ENCODE measurements at regions not wholly inside any gene's neighbourhood (a gene's known extent, or its start where the extent isn't known, plus 50 kb on each side); places are given as distances from the start of the nearest gene placed in this dataset.

GRCh38 chr5:34584165-34584564 is 72.0 kb upstream of the RAI14 start:
- no peak for ATAC-seq
- DNase-seq (ENCODE audit: missing footprints): no peak
- intact Hi-C loops (cut with DNase I): no loop called here

GRCh38 chr5:34585601-34586104 is 70.5 kb upstream of the RAI14 start:
- ATAC-seq: no peak
- DNase-seq (ENCODE audit: missing footprints): no peak
- intact Hi-C loops (cut with DNase I): no loop called here

DNA sequence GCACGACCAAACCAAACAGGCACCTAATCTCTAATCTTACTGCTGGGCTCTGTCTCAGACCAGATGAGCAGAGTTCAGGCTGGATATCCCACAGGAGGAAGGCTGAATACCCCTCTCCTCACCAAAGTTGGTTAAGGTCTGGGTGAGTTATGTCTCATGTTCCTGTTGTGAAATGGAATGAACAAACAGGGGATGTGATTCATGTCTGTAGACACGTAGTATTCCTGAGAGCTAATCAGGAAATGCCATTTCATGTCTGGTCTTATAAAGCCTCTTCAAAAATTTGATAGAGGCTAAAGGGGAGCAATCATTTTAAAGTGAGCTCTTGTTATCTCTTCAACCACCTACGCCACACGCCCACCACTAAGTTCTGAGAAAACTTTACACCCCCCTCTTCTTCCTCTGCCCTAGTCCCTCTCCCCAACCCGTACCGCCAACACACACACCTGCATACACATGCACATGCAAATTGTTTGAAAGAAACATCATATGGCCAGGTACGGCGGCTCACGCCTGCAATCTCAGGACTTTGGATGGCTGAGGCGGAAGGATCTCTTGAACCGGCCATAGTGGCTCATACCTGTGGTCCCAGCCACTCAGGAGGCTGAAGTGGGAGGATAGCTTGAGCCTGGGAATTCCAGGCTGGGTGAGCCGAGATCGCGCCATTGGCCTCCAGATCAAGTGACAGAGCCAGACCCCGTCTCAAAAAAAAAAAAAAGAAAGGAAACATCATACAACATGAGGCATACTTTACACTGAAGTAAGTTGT is 69.8 kb upstream of the RAI14 start:
- no peak for DNase-seq (ENCODE audit: missing footprints)
- ATAC-seq: no peak

DNA sequence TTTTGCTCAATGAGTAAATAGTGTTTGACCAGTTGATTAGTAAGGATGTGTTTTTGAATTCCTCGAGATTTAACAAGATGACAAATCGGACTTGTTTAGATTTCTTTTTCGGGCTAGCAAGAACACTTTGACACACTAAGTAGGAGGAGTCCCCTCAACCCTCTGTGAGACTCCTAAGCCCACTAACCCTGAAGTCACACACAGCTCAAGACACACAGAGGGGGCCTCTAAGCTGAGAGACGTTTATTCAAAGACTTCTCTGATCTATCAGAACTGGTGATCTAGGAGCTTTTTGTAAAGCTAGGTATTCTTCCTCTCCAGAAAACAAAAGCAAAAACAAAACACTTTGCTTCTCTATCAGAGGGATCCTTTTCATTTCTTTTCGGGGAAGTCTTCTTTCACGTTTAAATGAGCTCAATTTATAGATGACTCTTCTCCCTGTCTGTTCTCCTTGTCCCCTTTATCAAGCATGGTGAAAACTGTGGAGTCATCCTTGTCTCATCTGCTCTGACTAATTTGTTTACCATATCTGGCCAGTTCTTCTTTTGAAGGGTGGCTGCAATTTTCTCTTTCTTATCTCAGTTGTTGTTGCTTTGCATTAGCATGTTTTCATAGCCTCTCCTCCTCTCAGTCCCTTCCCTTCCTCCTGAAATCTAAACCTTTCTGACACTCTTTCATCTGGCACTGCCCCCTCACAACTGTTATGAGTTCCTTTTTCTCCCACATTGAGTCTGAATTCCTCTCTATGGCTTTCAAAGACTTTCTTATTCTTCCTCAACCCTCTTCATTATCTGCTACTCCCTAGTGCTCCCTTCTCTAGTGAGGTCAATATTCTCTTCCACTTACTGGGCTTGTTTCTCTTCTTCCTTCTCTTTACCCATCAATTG is 68.5 kb upstream of the RAI14 start:
- intact Hi-C loops (cut with DNase I): no loop called here
- ATAC-seq: no peak
- no peak for DNase-seq (ENCODE audit: missing footprints)

More for the DNA sequence above, 69.8 kb upstream of the RAI14 start:
- intact Hi-C loops (cut with DNase I): no loop called here

DNA sequence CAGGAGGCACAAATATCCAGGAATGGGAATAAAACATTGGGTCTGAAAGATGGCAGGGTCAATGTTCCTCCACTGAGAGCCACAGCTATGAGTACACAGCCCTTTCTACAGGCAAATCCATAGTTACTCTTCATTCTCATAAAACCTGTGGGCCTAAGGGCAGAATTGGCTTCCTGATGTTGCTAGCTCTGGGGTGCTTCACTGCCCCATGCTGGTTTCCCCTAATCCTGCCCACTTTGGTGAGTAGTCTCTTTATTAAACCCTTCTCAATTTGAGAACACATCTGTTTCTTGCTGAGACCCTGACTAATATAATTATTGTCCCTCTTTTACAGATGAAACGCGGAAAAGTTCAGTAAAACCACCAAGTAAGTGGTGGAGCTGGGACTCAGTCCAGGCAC is 66.3 kb upstream of the RAI14 start:
- intact Hi-C loops (cut with DNase I): no loop called here
- ATAC-seq: no peak
- no peak for DNase-seq (ENCODE audit: missing footprints)

- intact Hi-C loops (cut with DNase I): no loop called here
- ATAC-seq (no peak), DNase-seq (ENCODE audit: missing footprints) (no peak)
Measured at GRCh38 chr5:34591723-34592122, 64.4 kb upstream of the RAI14 start.

DNA sequence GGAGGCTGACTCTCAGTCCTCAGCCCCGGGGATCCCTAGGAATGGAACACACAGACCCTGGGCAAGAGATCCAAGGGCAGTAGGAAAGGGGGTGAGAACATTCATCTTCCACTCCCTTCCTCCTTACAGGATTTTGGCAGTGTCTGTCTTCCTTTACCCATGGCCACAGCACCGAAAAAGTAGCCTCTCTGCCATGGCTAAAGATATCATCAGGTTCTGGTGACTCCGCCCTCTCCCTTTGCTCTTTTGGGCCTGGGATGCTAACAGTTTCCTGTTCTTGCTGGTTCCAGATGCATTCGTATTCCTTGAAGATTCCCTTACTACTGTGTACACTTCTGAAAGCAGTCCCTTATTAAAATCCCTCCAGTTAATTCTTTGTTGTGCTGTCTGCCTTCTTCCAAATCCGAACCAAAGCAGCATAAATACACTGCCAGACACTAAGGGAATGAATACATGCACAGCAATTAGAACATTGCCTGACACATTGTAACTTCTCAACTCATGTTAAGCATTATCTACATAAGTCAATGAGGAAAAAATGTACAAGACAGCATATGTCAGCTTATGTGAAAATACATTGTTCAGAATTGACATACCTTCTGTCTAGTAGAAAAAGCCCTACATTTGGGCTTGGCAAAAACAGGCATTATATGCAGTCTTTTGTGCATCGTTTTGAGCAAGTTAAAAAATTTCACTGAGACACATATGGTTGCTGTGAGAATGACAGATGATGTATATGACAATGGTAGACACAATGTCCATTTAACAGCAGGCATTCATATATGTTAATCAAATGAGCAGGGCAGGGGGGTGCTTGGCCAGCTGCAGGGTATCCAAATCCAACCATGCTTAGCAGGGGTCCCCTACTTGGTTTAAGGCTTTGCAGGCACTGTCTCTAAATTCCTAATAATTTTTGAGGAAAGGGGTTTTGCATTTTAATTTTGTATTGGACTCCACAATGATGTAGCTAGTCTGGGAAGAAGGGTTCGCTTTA is 58.8 kb upstream of the RAI14 start:
- no peak for DNase-seq (ENCODE audit: missing footprints)
- intact Hi-C loops (cut with DNase I): no loop called here
- no peak for ATAC-seq

- DNase-seq (ENCODE audit: missing footprints): no peak
- intact Hi-C loops (cut with DNase I): no loop called here
- ATAC-seq: peak; percentile 60
Measured at GRCh38 chr5:34598177-34598794, 57.8 kb upstream of the RAI14 start.

- DNase-seq (ENCODE audit: missing footprints) (no peak), ATAC-seq (no peak)
- intact Hi-C loops (cut with DNase I): no loop called here
Measured at GRCh38 chr5:34599471-34600117, 56.5 kb upstream of the RAI14 start.

- ATAC-seq: no peak
- no peak for DNase-seq (ENCODE audit: missing footprints)
- intact Hi-C loops (cut with DNase I): no loop called here
Measured at GRCh38 chr5:34600118-34600493, 56.0 kb upstream of the RAI14 start.

- no peak for DNase-seq (ENCODE audit: missing footprints)
- ATAC-seq: no peak
- intact Hi-C loops (cut with DNase I): no loop called here
Measured at GRCh38 chr5:34603378-34603777, 52.8 kb upstream of the RAI14 start.

- no peak for DNase-seq (ENCODE audit: missing footprints)
- intact Hi-C loops (cut with DNase I): no loop called here
- no peak for ATAC-seq
Measured at GRCh38 chr5:34604119-34604675, 51.9 kb upstream of the RAI14 start.

DNA sequence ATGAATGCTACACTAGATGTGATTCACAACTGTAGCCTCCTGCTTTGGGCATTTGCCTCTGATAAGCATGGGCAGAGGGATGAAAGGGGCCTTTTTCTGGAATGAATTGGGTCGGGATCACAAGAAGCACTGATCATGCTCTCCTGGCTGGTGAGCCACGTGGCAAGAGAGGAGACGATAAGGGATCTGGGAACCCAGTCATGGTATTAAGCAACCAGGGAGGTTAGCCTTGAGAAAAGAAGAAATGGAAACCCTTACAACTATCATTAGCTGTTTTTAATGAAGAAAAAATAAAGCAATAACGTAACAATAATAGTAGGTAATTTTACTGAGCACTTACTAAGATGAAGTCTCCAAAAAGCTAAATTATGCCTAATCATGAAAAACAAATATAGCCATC is 50.0 kb upstream of the RAI14 start:
- intact Hi-C loops (cut with DNase I): no loop called here
- no peak for ATAC-seq
- no peak for DNase-seq (ENCODE audit: missing footprints)
